ENCODE measurements at regions not wholly inside any gene's neighbourhood (a gene's known extent, or its start where the extent isn't known, plus 50 kb on each side); places are given as distances from the start of the nearest gene placed in this dataset.

DNA sequence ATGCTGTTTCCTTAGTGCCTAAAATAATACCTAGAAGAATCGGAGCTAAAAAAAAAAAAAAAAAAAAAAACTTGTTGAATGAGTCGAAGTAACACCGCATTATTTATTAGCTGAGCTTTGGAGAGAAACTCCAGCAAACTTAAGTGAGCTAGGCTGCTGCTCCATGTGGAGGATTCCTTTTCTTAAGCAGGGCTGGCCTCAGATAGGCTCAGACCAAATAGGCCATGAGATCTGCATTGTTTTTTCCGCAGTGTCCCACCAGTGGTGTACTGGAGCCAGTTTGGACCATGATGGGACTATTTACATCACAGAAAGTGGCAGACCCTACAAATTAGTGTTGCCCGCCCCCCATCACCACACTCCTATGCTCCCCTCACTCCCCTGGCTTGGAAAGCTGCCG, 341.4 kb downstream of the DTWD2 start:
- no peak for DNase-seq
- TF ChIP-seq POLR2AphosphoS5 (IDR thresholded peaks at IDR 0.05) = no peak
- TF ChIP-seq, protein P1, sequence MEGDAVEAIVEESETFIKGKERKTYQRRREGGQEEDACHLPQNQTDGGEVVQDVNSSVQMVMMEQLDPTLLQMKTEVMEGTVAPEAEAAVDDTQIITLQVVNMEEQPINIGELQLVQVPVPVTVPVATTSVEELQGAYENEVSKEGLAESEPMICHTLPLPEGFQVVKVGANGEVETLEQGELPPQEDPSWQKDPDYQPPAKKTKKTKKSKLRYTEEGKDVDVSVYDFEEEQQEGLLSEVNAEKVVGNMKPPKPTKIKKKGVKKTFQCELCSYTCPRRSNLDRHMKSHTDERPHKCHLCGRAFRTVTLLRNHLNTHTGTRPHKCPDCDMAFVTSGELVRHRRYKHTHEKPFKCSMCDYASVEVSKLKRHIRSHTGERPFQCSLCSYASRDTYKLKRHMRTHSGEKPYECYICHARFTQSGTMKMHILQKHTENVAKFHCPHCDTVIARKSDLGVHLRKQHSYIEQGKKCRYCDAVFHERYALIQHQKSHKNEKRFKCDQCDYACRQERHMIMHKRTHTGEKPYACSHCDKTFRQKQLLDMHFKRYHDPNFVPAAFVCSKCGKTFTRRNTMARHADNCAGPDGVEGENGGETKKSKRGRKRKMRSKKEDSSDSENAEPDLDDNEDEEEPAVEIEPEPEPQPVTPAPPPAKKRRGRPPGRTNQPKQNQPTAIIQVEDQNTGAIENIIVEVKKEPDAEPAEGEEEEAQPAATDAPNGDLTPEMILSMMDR (IDR thresholded peaks at IDR 0.05 in 8 of 11, conservative IDR thresholded peaks at IDR 0.05 in 3 of 11) = no peak
- Histone ChIP-seq H3K36me3 (no peaks in the 10 kb centered on the region), H3K27me3 (replicated peaks in 1 of 7) (no peaks in the 10 kb centered on the region), H3K4me3 (no peak overlapping the region), H3K27ac (no peak overlapping the region), H3K9me3 (peaks cover 0 to 11% (median 2%) of the 10 kb centered on the region in 8 donors), H3K4me1 (no peaks in the 10 kb centered on the region)
- intact Hi-C loops (cut with DNase I; ENCODE audit: low total_unique reads) = no loop called here
- 49 to 69% (median 54%) methylated on average over 6 of the region's 6 CpGs for WGBS, 5 donors

DNA sequence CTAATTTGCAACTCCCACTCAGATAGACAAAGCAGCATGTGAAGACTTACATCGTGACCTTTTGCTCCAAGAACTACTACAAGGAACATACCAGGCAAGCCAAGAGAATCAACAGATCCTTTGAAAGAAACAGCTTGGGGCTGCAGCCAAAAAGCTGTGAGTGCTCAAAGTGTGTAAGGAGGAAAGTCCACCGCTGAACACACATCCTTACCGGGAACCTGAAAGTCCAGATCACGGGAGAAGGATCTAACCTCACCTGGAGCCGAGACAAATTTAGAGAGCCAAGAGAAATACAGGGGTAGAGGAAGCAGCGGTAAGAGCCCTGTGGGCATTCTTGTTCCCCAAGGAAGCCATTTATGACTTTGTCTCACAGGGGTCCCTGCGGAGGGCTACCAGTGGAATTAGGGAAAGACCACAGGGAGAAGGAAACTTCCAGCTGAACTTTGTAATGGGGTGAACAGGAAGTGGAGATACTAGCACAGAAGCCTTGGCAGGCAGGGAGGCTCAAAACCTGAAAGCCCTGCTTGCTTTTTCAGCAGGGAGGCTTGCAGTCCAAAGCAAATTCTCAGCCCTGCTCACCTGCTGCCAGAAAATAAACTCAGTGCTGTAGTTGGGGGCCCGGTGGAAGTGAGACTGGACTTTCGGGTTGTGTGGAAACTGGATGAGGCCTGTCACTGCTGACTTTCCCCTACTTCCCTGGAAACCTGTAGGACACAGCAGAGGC, 350.2 kb downstream of the DTWD2 start:
- Histone ChIP-seq H3K27me3 (replicated peaks in 1 of 7) (no peaks in the 10 kb centered on the region), H3K4me3 (no peak overlapping the region), H3K36me3 (no peaks in the 10 kb centered on the region), H3K9me3 (peaks cover 0 to 64% (median 39%) of the 10 kb centered on the region in 8 donors), H3K27ac (no peak overlapping the region), H3K4me1 (no peaks in the 10 kb centered on the region)
- WGBS, 5 donors = 85 to 93% (median 89%) methylated on average over 9 of the region's 9 CpGs
- intact Hi-C loops (cut with DNase I; ENCODE audit: low total_unique reads) = no loop called here
- TF ChIP-seq POLR2AphosphoS5 (IDR thresholded peaks at IDR 0.05) = no peak
- TF ChIP-seq, protein P1 (IDR thresholded peaks at IDR 0.05 in 8 of 11, conservative IDR thresholded peaks at IDR 0.05 in 3 of 11) = no peak
- no peak for DNase-seq

DNA sequence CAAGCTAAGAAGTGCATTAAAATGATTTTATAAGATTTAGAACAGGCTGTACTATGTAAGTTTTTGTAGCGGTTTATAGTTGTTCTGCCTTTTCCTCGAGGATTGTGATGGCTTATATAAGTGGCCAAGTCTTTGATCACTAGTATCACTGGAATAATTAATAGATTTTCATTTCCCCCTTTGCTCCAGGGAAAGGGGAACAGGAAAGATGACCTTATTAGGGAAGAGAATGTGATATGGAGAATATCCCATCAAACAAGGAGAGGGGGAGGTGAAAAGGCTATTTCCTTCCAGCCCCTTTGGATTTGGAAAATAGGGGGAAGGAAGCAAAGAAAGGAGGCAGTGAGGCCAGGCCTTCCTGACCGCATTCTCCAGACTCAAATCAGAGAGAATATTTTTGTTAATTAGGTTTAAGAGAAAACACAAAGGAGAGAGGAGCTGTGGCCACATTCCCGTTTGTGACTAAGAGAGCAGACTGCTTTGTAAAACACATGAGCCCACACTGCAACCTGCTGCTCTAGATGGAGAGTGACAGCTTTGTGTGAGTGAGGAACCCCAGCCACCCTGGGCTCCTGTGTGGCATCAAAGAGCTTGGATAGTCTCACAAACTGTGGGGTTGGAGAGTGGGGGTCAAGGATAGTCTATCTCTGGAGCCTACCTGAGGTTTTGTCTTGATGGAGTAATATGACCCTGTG, 359.5 kb downstream of the DTWD2 start:
- DNase-seq = no peak
- Histone ChIP-seq H3K27me3 (replicated peaks in 1 of 7) (no peaks in the 10 kb centered on the region), H3K4me3 (no peak overlapping the region), H3K4me1 (no peaks in the 10 kb centered on the region), H3K9me3 (peaks cover 0 to 11% (median 7%) of the 10 kb centered on the region in 8 donors), H3K36me3 (no peaks in the 10 kb centered on the region), H3K27ac (no peak overlapping the region)
- TF ChIP-seq, protein P1 (IDR thresholded peaks at IDR 0.05 in 8 of 11, conservative IDR thresholded peaks at IDR 0.05 in 3 of 11) = no peak
- TF ChIP-seq POLR2AphosphoS5 (IDR thresholded peaks at IDR 0.05) (no peak), POLR2A (IDR thresholded peaks at IDR 0.05) (no peak)
- intact Hi-C loops (cut with DNase I; ENCODE audit: low total_unique reads) = no loop called here
- 59 to 73% (median 67%) methylated on average over 4 of the region's 4 CpGs for WGBS, 5 donors

DNA sequence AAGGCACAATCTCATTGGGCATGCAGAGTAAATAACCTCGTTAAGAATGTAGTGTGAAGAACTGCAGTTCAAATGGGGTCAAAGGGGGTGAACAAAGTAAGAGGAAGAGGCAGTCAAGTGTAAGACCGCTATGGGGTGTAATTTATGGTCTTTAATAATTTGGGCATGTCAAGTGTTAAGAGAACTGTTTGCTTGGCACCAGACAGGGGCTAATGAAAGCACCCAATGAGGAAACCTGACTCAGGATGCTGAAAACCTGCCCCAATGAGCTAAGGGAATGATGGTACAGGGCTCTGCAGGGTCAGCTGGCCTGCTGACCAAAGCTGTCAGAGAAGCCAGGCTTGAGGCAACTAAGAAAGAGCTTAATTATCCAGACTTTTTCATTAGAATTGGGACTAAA, 368.1 kb downstream of the DTWD2 start:
- TF ChIP-seq POLR2A (IDR thresholded peaks at IDR 0.05) (no peak), POLR2AphosphoS5 (IDR thresholded peaks at IDR 0.05) (no peak)
- TF ChIP-seq, protein P1 (IDR thresholded peaks at IDR 0.05 in 8 of 11, conservative IDR thresholded peaks at IDR 0.05 in 3 of 11) = no peak
- 27 to 51% (median 30%) methylated on average over 2 of the region's 2 CpGs for WGBS, 5 donors
- no peaks in the 10 kb centered on the region for H3K4me1 ChIP-seq
- no peaks in the 10 kb centered on the region for H3K27me3 ChIP-seq (replicated peaks in 1 of 7)
- no peaks in the 10 kb centered on the region for H3K9me3 ChIP-seq
- no peak for DNase-seq
- no peaks in the 10 kb centered on the region for H3K36me3 ChIP-seq
- H3K27ac ChIP-seq = no peak overlapping the region
- intact Hi-C loops (cut with DNase I; ENCODE audit: low total_unique reads) = no loop called here
- H3K4me3 ChIP-seq = no peak overlapping the region

Data from spleen (tissue), 11 donors.